ENCODE measurements at regions not wholly inside any gene's neighbourhood (a gene's known extent, or its start where the extent isn't known, plus 50 kb on each side); places are given as distances from the start of the nearest gene placed in this dataset.

DNA sequence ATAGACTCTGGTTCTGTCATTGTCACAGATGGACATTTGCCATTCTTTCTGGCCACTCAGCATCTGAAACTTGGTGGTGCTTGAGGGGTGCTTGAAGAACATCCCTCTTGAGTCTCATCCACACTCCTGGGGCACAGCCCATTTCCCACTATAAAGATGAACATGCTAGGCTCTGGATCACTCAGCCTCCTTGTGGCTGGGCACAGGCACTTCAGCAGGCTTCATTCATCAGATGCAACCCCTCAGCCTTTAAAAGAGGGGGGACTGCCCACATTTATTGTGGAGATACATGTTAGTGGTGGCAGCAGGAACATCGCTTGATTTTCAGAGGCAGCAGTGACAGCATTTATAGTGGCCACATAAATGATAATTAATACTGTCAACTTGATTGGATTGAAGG, 124.7 kb upstream of the NIPBL start:
- H3K36me3 Mint-ChIP-seq (ENCODE audit: low read depth) = no peaks in the 10 kb centered on the region
- H3K27ac Mint-ChIP-seq = no peak overlapping the region
- TF ChIP-seq CTCF (IDR thresholded peaks at IDR 0.05) = peak; percentile 24
- no peak overlapping the region for H3K4me3 Mint-ChIP-seq
- peaks cover 27% of the 10 kb centered on the region for H3K27me3 Mint-ChIP-seq (ENCODE audit: low read depth, poor library complexity)
- no peak for DNase-seq
- H3K9me3 Mint-ChIP-seq = peaks cover 3% of the 10 kb centered on the region
- H3K4me1 Mint-ChIP-seq = no peaks in the 10 kb centered on the region

DNA sequence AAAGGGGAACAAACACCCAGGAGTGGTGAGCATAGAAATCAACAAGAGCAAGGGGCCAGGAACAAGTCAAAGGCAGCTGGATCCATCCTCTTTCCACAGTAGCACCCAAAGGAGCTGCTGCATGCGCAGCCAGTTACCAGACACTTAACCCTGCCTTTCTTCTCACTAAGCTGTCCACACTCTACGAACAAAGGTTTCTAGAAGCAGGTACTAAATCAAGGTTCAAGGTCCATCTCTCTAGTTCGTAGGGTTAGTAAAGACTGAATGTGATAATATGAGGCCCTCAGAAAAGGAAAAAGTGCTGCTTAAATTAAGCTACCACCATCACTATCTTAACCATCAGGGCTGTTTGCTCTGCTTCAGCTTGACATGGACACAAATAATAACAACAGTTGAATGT, 121.2 kb upstream of the NIPBL start:
- H3K9me3 Mint-ChIP-seq = no peaks in the 10 kb centered on the region
- DNase-seq = no peak
- TF ChIP-seq CTCF (IDR thresholded peaks at IDR 0.05) = no peak
- no peak overlapping the region for H3K4me3 Mint-ChIP-seq
- H3K4me1 Mint-ChIP-seq = no peaks in the 10 kb centered on the region
- no peaks in the 10 kb centered on the region for H3K36me3 Mint-ChIP-seq (ENCODE audit: low read depth)
- H3K27ac Mint-ChIP-seq = no peak overlapping the region
- H3K27me3 Mint-ChIP-seq (ENCODE audit: low read depth, poor library complexity) = peaks cover 17% of the 10 kb centered on the region

DNA sequence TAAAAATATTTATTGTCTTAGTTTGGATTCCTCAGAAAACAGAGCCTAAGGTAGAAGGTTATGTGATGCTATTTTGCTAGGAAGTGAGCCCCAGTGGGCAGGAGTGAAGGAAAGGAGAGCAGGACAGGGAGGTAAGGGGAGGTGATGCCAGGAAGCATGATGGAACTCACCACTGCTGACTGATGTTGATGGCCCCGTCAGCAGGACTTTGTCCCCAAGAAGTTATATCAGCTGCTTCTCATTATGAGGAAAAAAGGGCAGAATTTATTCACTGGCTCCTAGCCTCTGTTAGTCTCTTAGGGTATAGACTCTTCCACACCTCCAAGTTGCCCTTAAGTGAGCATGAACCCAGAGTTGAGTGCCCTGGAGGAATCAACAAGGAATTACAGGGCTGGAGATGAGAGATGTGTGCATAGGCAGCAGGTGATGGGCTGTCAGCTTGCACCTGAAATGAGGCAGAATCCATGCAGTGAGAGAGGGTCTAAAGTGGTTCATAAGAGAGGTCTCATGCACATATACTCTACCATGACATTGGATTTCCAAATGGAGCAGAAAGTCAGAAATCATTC, 120.6 kb upstream of the NIPBL start:
- Mint-ChIP-seq H3K9me3 (no peaks in the 10 kb centered on the region), H3K36me3 (ENCODE audit: low read depth) (no peaks in the 10 kb centered on the region), H3K27ac (no peak overlapping the region), H3K4me1 (no peaks in the 10 kb centered on the region), H3K4me3 (no peak overlapping the region), H3K27me3 (ENCODE audit: low read depth, poor library complexity) (peaks cover 14% of the 10 kb centered on the region)
- no peak for TF ChIP-seq CTCF (IDR thresholded peaks at IDR 0.05)
- no peak for DNase-seq

DNA sequence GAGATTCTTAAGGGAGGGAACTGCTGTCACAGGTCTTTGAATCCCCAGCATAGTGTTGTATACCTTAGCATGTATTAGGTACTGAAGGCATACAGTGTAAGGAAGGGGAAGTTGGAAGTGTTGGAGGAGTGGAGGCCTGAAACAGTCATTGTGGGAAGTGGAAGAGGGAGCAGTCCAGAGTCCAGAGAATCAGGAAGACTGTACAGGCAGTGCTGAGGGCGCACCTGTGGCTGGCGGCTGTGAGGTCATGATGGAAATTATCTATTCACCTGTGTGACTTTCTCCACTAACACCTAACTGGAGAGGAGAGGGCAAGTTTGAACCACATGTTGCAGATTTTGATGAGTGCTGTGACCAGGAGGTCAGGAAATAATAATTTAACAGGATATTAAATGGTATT, 119.7 kb upstream of the NIPBL start:
- H3K27ac Mint-ChIP-seq = no peak overlapping the region
- H3K9me3 Mint-ChIP-seq = no peaks in the 10 kb centered on the region
- H3K4me1 Mint-ChIP-seq = no peaks in the 10 kb centered on the region
- peaks cover 14% of the 10 kb centered on the region for H3K27me3 Mint-ChIP-seq (ENCODE audit: low read depth, poor library complexity)
- H3K36me3 Mint-ChIP-seq (ENCODE audit: low read depth) = no peaks in the 10 kb centered on the region
- DNase-seq = no peak
- no peak overlapping the region for H3K4me3 Mint-ChIP-seq
- TF ChIP-seq CTCF (IDR thresholded peaks at IDR 0.05) = no peak

DNA sequence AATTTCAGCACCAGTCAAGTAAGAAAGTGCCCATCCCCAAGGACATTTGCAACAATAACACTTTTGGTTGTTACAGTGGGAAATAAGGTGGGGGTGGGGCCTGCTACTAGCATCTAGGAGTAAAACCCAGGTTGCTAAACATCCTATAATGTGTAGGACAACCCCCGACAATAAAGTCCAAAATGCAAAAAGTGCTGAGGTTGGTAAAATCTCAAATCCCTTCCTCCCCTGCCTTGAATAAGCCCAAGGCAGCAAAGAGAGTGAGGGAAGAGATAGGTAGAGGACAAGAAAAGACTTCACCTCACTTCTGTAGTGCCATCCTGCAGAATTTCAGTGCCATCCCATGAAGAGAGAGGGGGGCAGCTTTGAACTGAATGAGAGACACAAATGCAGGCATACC, 117.5 kb upstream of the NIPBL start:
- Mint-ChIP-seq H3K36me3 (ENCODE audit: low read depth) (no peaks in the 10 kb centered on the region), H3K4me3 (no peak overlapping the region), H3K27ac (no peak overlapping the region), H3K9me3 (no peaks in the 10 kb centered on the region), H3K27me3 (ENCODE audit: low read depth, poor library complexity) (peaks cover 9% of the 10 kb centered on the region), H3K4me1 (no peaks in the 10 kb centered on the region)
- DNase-seq = no peak
- TF ChIP-seq CTCF (IDR thresholded peaks at IDR 0.05) = no peak

- Mint-ChIP-seq H3K36me3 (ENCODE audit: low read depth) (no peaks in the 10 kb centered on the region), H3K4me1 (no peaks in the 10 kb centered on the region), H3K4me3 (no peak overlapping the region), H3K27ac (no peak overlapping the region), H3K9me3 (peaks cover 21% of the 10 kb centered on the region), H3K27me3 (ENCODE audit: low read depth, poor library complexity) (peaks cover 4% of the 10 kb centered on the region)
- no peak for TF ChIP-seq CTCF (IDR thresholded peaks at IDR 0.05)
- no peak for DNase-seq
Measured at GRCh38 chr5:36763454-36763853, 113.1 kb upstream of the NIPBL start.
